ENCODE measurements at regions not wholly inside any gene's neighbourhood (a gene's known extent, or its start where the extent isn't known, plus 50 kb on each side); places are given as distances from the start of the nearest gene placed in this dataset.

- TF ChIP-seq CTCF (conservative IDR thresholded peaks at IDR 0.05), result no peak
- TF ChIP-seq ZFX (IDR thresholded peaks at IDR 0.05), result no peak
- H3K27ac ChIP-seq, result no peak overlapping the region
Measured at GRCh38 chr20:21609981-21610380, 95.5 kb upstream of the PAX1 start.

GRCh38 chr20:21609221-21609620 lies 95.4 kb upstream of the NKX2-2 start:
- no peak for TF ChIP-seq CTCF (conservative IDR thresholded peaks at IDR 0.05)
- TF ChIP-seq ZFX (IDR thresholded peaks at IDR 0.05), result no peak
- no peak overlapping the region for H3K27ac ChIP-seq

- TF ChIP-seq ZFX (IDR thresholded peaks at IDR 0.05), result no peak
- no peak for TF ChIP-seq CTCF (conservative IDR thresholded peaks at IDR 0.05)
- no peak overlapping the region for H3K27ac ChIP-seq
Measured at GRCh38 chr20:21608777-21609176, 94.9 kb upstream of the NKX2-2 start.

GRCh38 chr20:21607971-21608725 lies 94.3 kb upstream of the NKX2-2 start:
- H3K27ac ChIP-seq, result no peak overlapping the region
- TF ChIP-seq CTCF (conservative IDR thresholded peaks at IDR 0.05), result no peak
- TF ChIP-seq ZFX (IDR thresholded peaks at IDR 0.05), result no peak

GRCh38 chr20:21601799-21602198 lies 87.9 kb upstream of the NKX2-2 start:
- H3K27ac ChIP-seq, result no peak overlapping the region
- no peak for TF ChIP-seq ZFX (IDR thresholded peaks at IDR 0.05)
- TF ChIP-seq CTCF (conservative IDR thresholded peaks at IDR 0.05), result no peak

- no peak overlapping the region for H3K27ac ChIP-seq
- TF ChIP-seq CTCF (conservative IDR thresholded peaks at IDR 0.05) (no peak), ZFX (IDR thresholded peaks at IDR 0.05) (no peak)
Measured at GRCh38 chr20:21586682-21587081, 72.8 kb upstream of the NKX2-2 start.

- TF ChIP-seq CTCF (conservative IDR thresholded peaks at IDR 0.05) (no peak), ZFX (IDR thresholded peaks at IDR 0.05) (no peak)
- H3K27ac ChIP-seq, result no peak overlapping the region
Measured at GRCh38 chr20:21583486-21584168, 69.8 kb upstream of the NKX2-2 start.

Data from C4-2B (cell line).